GM19452 (cell line): ENCODE measurements at regions not wholly inside any gene's neighbourhood (a gene's known extent, or its start where the extent isn't known, plus 50 kb on each side); places are given as distances from the start of the nearest gene placed in this dataset.

Experiments used
- ATAC-seq: cut with Tn5 transposase; IDR thresholded peaks from one replicate; pipeline ENCODE4 v1.9.1; 2021; ENCODE audit not compliant: unreplicated experiment

GRCh38 chr16:72240466-72240865 is 68.5 kb upstream of the PMFBP1 start:
- no peak for ATAC-seq

- ATAC-seq = no peak
Measured at GRCh38 chr16:72236866-72237265, 64.9 kb upstream of the PMFBP1 start.

- no peak for ATAC-seq
Measured at GRCh38 chr16:72234387-72234786, 62.4 kb upstream of the PMFBP1 start.

GRCh38 chr16:72228014-72228413 is 56.1 kb upstream of the PMFBP1 start:
- ATAC-seq = no peak

- no peak for ATAC-seq
Measured at GRCh38 chr16:72226136-72226535, 54.2 kb upstream of the PMFBP1 start.

- no peak for ATAC-seq
Measured at GRCh38 chr16:72224260-72224768, 52.4 kb upstream of the PMFBP1 start.

GRCh38 chr16:72222503-72222902 is 50.5 kb upstream of the PMFBP1 start:
- ATAC-seq = no peak
